CD14-positive monocyte (primary cell): ENCODE measurements at regions not wholly inside any gene's neighbourhood (a gene's known extent, or its start where the extent isn't known, plus 50 kb on each side); places are given as distances from the start of the nearest gene placed in this dataset.

Experiments used
- DNase-seq, 3 donors: peaks; one replicate each; pipeline ENCODE4 v3.0.0-alpha.2; 2011 to 2022
- H2AFZ ChIP-seq: 2 replicates; pipeline ENCODE4 v1.6.0; 2012; ENCODE audit warnings: mild to moderate bottlenecking, low read depth, low read length, inconsistent platforms; ENCODE audit not compliant: insufficient read depth, poor library complexity, severe bottlenecking
- H3K27ac ChIP-seq, 2 donors: 1 replicate in 1 of 2; 2 replicates in 1 of 2; pipeline ENCODE4 v1.5.1; 2012 to 2013; ENCODE audit warnings: low read length in 2 of 2, control low read depth in 1 of 2, inconsistent platforms in 1 of 2, low read depth in 1 of 2, mild to moderate bottlenecking in 1 of 2
- H3K27me3 ChIP-seq, 2 donors: one replicate each; pipeline versions ENCODE4 v1.6.0 to v1.6.1; 2011 to 2013; ENCODE audit warnings: low read length in 2 of 2; ENCODE audit not compliant: control insufficient read depth in 2 of 2, insufficient read depth in 2 of 2
- H3K36me3 ChIP-seq, 2 donors: replicated peaks in 1 of 2; 1 replicate in 1 of 2; 2 replicates in 1 of 2; pipeline versions ENCODE4 v1.5.1 to v1.6.1; 2012 to 2013; ENCODE audit warnings: low read length in 2 of 2, control low read depth in 1 of 2, inconsistent platforms in 1 of 2, mild to moderate bottlenecking in 1 of 2; ENCODE audit not compliant: insufficient read depth in 2 of 2, control insufficient read depth in 1 of 2
- H3K4me1 ChIP-seq, 2 donors: 1 replicate in 1 of 2; 2 replicates in 1 of 2; pipeline versions ENCODE4 v1.5.1 to v1.6.1; 2012 to 2013; ENCODE audit warnings: low read length in 2 of 2, control low read depth in 1 of 2, inconsistent platforms in 1 of 2, mild to moderate bottlenecking in 1 of 2, moderate library complexity in 1 of 2; ENCODE audit not compliant: insufficient read depth in 2 of 2, control insufficient read depth in 1 of 2
- H3K4me2 ChIP-seq: replicated peaks from 2 replicates; pipeline ENCODE3; 2012; ENCODE audit warnings: low read length, moderate library complexity, mild to moderate bottlenecking; ENCODE audit not compliant: poor library complexity, severe bottlenecking; ENCODE audit errors: extremely low read depth
- H3K4me3 ChIP-seq, 3 experiments: fragments of 200-600 bp in 1 of 3; sonication (generic) in 1 of 3; replicated peaks in 1 of 3; 1 replicate in 2 of 3; 2 replicates in 1 of 3; pipeline ENCODE4 v1.5.1; 2011 to 2013; ENCODE audit warnings: low read length in 3 of 3, mild to moderate bottlenecking in 3 of 3, control low read depth in 2 of 3, low read depth in 2 of 3, inconsistent platforms in 1 of 3, moderate library complexity in 1 of 3
- H3K79me2 ChIP-seq: 2 replicates; pipeline ENCODE4 v1.6.0; 2012; ENCODE audit warnings: mild to moderate bottlenecking, control low read depth, inconsistent platforms, low read length, moderate library complexity; ENCODE audit not compliant: insufficient read depth
- H3K9ac ChIP-seq: 2 replicates; pipeline ENCODE4 v1.6.0; 2017; ENCODE audit warnings: low read length, mild to moderate bottlenecking; ENCODE audit not compliant: insufficient read depth, poor library complexity, severe bottlenecking
- H3K9me3 ChIP-seq, 2 donors: replicated peaks in 1 of 2; 1 replicate in 1 of 2; 2 replicates in 1 of 2; pipeline versions ENCODE4 v1.5.1 to v1.6.1; 2012 to 2013; ENCODE audit warnings: low read length in 2 of 2, control low read depth in 1 of 2; ENCODE audit not compliant: control insufficient read depth in 1 of 2, insufficient read depth in 1 of 2
- H4K20me1 ChIP-seq: 2 replicates; pipeline ENCODE4 v1.6.0; 2012; ENCODE audit warnings: mild to moderate bottlenecking, low read length, control low read depth, moderate library complexity; ENCODE audit not compliant: insufficient read depth
- H3K27ac Mint-ChIP-seq, 7 donors: one replicate each; pipeline ENCODE4 v1.8.0; 2020; ENCODE audit warnings: mild to moderate bottlenecking in 7 of 7, mixed read lengths in 7 of 7, moderate library complexity in 6 of 7, inconsistent platforms in 2 of 7
- H3K27me3 Mint-ChIP-seq, 3 donors: one replicate each; pipeline ENCODE4 v1.8.0; 2021 to 2022; ENCODE audit warnings: low read depth in 3 of 3, mild to moderate bottlenecking in 3 of 3, mixed read lengths in 3 of 3, moderate library complexity in 3 of 3, inconsistent platforms in 1 of 3
- H3K36me3 Mint-ChIP-seq, 2 donors: one replicate each; pipeline ENCODE4 v1.8.0; 2020; ENCODE audit warnings: mixed read lengths in 2 of 2, inconsistent platforms in 1 of 2, mild to moderate bottlenecking in 1 of 2
- H3K4me1 Mint-ChIP-seq: one replicate; pipeline ENCODE4 v1.8.0; 2020; ENCODE audit warnings: mild to moderate bottlenecking, mixed read lengths
- H3K4me3 Mint-ChIP-seq, 2 donors: one replicate each; pipeline ENCODE4 v1.8.0; 2020; ENCODE audit warnings: mild to moderate bottlenecking in 2 of 2, mixed read lengths in 2 of 2, moderate library complexity in 1 of 2
- H3K9me3 Mint-ChIP-seq, 7 donors: one replicate each; pipeline ENCODE4 v1.8.0; 2020 to 2022; ENCODE audit warnings: mixed read lengths in 7 of 7, mild to moderate bottlenecking in 6 of 7, moderate library complexity in 6 of 7, inconsistent platforms in 2 of 7
- CTCF ChIP-seq: fragments of 200-600 bp; IDR thresholded peaks from one replicate; pipeline ENCODE4 v1.8.0; 2022; ENCODE audit warnings: antibody characterized with exemption, mild to moderate bottlenecking
- WGBS: methylation state at CpG from one replicate; pipeline ENCODE4 v1.1.5; 2013; ENCODE audit warnings: missing lambda C conversion rate; ENCODE audit not compliant: insufficient coverage; 5-methylcytosine and 5-hydroxymethylcytosine counted together
- intact Hi-C, 2 donors: fragments of 100-400 bp; cut with micrococcal nuclease; formaldehyde crosslinking; loops; one replicate each; pipeline versions ENCODE4 v1.15.0 to v1.15.1; 2023

- Histone ChIP-seq H3K9me3 (no peaks in the 10 kb centered on the region), H3K36me3 (no peaks in the 10 kb centered on the region), H3K9ac (no peak overlapping the region), H3K27me3 (no peaks in the 10 kb centered on the region), H3K79me2 (no peaks in the 10 kb centered on the region), H3K27ac (no peak overlapping the region), H3K4me1 (no peaks in the 10 kb centered on the region), H3K4me2 (no peak overlapping the region), H4K20me1 (no peaks in the 10 kb centered on the region), H3K4me3 (no peak overlapping the region), H2AFZ (no peak overlapping the region)
- Mint-ChIP-seq H3K4me1 (peaks cover 10% of the 10 kb centered on the region), H3K4me3 (no peak overlapping the region), H3K9me3 (peaks cover 0 to 6% (median 2%) of the 10 kb centered on the region in 7 donors), H3K27ac (peak overlapping the region in 1 of 7 donors; percentile 41), H3K36me3 (no peaks in the 10 kb centered on the region), H3K27me3 (peaks cover 0 to 6% (median 5%) of the 10 kb centered on the region in 3 donors)
- 94% methylated on average over 2 of the region's 3 CpGs for WGBS
- intact Hi-C loops, result no loop called here
- TF ChIP-seq CTCF, result no peak
- no peak for DNase-seq
Observed at GRCh38 chr12:65651060-65651459, 173.2 kb upstream of the HMGA2 start.

- Mint-ChIP-seq H3K27ac (no peak overlapping the region), H3K36me3 (no peaks in the 10 kb centered on the region), H3K27me3 (peaks cover 0 to 4% (median 2%) of the 10 kb centered on the region in 3 donors), H3K9me3 (peaks cover 0 to 4% (median 2%) of the 10 kb centered on the region in 7 donors), H3K4me1 (peaks cover 16% of the 10 kb centered on the region), H3K4me3 (no peak overlapping the region)
- no CpG with 5 or more reads among the region's 2 CpGs for WGBS
- H3K4me3 ChIP-seq, result no peak overlapping the region
- DNase-seq, result no peak
- H3K9ac ChIP-seq, result no peak overlapping the region
- H2AFZ ChIP-seq, result no peak overlapping the region
- H4K20me1 ChIP-seq, result no peaks in the 10 kb centered on the region
- H3K27ac ChIP-seq, result no peak overlapping the region
- TF ChIP-seq CTCF, result no peak
- H3K9me3 ChIP-seq, result no peaks in the 10 kb centered on the region
- H3K4me1 ChIP-seq, result peaks cover 0 to 10% of the 10 kb centered on the region in 2 donors
- H3K4me2 ChIP-seq, result no peak overlapping the region
- no peaks in the 10 kb centered on the region for H3K79me2 ChIP-seq
- H3K27me3 ChIP-seq, result no peaks in the 10 kb centered on the region
- intact Hi-C loops, result no loop called here
- H3K36me3 ChIP-seq, result no peaks in the 10 kb centered on the region
Observed at GRCh38 chr12:65653321-65653720, 171.0 kb upstream of the HMGA2 start.
